GM21576 (cell line): ENCODE measurements at regions not wholly inside any gene's neighbourhood (a gene's known extent, or its start where the extent isn't known, plus 50 kb on each side); places are given as distances from the start of the nearest gene placed in this dataset.

Experiments
- ATAC-seq: cut with Tn5 transposase; IDR thresholded peaks from one replicate; pipeline ENCODE4 v1.9.1; 2021; ENCODE audit warnings: mild to moderate bottlenecking, moderate library complexity; ENCODE audit not compliant: unreplicated experiment

DNA sequence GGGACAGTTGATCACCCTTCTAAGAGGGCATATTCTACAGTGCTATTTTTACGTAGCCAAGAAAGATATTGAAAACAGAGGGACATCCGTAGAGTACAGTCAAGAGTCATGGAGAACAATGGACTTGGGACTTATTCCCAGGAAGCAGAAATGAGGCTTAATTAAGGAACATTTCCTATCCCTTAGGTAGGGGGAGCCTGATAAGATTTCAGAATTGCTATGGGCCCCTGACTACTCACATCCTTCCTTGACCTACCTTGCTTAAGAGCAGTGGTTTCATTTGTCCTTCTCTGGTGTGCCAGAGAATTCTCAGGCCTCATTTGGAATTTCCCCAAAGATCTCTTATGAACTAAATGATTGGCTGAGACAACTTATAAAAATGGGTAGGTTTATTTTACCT, 189.5 kb upstream of the DTNBP1 start:
- ATAC-seq: no peak

DNA sequence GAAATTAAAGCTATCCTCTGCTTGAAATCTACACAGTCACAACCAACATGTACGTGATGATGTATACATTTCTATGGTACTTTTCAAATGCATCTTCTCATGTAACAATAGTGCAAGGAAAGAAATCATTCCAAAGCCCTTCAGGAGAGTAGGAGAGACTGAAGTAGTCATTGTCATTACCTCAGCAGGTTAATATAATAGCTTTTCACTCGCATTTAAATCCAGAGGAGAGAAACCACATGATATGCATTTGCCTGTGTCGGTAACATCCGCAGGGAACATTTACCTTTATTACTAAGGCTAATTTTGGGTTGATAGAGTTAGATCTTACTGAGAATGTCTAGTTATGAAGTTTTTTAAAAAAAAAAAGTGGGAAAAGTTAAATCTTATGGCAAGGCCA, 186.6 kb upstream of the DTNBP1 start:
- no peak for ATAC-seq

DNA sequence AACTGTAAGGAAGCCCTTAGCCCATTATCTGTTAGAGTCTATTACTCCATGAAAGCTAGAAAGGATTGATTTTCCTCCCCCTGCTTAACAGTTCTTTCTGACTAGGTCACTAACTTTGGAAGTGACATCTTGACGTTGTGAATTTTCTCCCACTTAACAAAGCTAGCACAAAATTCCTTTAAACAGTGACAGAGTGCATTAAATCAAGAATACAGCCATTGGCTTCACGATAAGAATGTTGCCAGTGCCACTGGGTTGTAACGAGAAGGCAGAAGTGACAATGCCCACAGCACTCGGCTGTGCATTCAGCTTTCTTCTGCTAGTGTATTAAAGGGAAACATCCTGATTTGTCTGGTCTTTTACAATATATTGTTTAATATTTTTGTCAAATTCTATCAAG, 182.7 kb upstream of the DTNBP1 start:
- ATAC-seq: no peak

DNA sequence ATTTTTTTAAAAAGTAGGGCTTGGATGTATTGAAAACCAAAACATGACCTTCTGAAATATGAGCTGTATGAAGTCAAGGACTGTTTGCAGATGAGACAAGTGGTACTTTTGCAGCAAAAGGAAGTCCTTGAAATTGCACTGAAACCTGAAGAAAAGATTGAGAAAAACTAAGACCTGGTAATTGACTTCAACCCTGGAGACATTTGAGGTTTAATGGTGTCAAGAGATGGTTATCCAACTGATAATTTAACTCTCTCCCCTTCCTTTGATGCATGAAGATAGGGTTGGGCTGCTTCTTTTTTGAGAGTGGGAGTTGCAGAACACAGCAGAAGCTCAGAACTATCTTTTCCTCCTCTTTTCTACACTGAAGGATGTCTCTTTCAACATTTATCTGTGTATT, 180.9 kb upstream of the DTNBP1 start:
- no peak for ATAC-seq

DNA sequence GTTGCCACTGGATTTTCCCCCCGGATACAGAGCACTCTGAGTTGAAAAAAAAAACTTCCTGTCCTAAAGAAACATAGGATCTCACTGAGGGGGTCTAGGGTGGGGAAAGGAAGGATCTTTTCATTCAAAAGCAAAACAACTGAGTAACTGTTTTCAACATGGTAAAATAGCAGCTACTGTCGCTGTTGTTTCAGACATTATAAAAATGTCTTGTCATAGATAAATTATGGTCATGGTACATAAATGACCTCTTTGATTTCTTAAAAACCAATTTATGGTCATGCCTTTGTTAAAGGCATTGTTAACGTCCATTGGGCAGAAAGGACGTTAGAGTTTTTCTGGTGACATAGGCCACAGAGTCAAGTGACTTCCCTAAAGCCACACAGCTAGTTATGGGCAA, 180.4 kb upstream of the DTNBP1 start:
- ATAC-seq: no peak

DNA sequence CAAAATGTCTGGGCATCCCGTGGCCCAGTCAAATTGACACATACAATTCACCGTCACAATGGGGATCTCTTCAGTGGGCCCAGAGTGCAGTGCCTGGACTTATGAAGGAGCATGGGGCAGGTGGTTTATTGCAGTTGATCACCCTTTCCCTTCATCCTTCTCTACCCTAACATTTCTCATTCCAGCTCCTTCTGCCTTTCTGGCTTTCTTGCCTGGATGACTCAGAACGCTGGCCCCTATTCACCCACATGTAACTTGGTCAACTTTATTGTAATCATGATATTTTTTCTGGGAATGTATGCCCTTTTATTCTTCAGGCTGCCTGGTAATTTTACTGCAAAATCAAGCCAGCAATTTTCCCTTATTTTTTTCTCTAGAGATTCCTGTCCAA, 179.9 kb upstream of the DTNBP1 start:
- ATAC-seq: no peak

DNA sequence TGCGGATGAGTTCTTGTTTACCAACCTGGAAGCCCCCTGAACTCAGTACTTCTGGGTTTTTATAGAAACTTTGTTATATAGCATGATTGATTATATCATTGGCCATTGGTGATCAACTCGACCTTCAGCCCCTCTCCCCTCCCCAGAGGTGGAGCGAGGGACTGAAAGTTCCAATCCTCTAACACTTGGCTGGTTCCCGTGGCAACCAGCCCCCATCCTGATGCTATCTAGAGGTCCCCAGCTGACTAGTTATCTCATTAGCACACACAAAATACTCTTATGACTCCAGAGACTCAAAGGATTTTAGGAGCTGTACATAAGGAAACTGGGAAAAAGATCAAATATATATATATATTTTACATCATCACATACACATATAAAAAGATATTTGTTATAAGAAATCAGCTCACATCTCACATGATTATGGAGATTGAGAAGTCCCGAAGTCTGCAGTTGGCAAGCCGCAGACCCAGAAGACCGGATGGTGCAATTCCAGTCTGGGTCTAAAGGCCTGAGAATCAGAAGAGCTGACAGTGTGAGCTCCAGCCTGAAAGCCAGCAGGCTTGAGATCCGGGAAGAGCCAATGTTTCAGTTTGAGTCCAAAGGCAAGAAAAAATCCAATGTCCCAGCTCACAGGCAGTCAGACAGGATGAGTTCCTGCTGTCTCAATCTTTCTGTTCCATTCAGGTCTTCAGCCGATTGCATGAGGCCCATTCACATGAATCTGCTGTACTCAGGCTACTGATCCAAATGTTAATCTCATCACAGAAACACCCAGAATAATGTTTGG, 179.3 kb upstream of the DTNBP1 start:
- ATAC-seq: no peak

DNA sequence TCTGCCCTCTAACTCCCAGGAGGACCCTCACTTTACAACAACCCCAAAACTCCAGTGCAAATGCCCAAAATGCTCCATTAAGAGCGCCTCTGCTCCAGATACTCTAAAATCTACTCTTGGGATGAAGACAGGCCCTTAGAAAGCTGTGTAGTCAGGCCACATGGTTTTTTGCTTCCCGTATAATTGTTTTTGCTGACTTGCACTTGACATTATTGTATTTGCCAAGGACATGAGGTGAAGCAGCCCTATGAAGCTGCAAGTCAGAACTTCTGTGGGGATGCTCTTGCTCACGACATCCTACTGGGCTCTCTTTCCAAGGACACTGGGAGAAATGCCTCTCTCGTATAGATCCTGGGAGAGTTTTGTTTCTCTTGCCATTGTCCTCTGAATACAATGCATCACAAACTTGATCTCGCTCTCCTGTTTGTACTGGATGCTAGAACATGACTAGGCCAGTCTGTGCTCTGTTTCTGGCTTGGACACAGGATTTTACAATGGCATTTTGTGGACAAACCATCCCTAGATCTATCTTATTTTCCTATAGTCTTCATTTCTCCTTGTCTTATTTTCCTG, 177.2 kb upstream of the DTNBP1 start:
- no peak for ATAC-seq

DNA sequence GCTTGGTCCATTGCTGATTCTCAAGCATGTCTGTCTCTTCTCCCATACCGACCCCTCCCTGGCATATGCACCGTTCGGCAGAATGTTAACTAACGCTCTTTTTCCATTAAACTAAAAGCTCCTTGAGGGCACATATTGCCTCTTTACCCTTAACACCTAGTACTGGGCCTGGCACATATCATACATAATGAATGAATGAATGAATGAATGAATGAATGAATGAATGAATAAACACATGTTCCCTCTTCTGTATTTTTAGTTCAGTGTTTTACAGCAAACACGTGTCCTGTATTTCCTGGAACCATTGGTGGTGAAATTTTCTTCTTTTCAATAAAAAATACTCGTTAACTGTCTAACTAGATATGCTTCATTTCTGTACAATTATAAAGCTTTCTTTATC, 174.4 kb upstream of the DTNBP1 start:
- ATAC-seq: no peak

DNA sequence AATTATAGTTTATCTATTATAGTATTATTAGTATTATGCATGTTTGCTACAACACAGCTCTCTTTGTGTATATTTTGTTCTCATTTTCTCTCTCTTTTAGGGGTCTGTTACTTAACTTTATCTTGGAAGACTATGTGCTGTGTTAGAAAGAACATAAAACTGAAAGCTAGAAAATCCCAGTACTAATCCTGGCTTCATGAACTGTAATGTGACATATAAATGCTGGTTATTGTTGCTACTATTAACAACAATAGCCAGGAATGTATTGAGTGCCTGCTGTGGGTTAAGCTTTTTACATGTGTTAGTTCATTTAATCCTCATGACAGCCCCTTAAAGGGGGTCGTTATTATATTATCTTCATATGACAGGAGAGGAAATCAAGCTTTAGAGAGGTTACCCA, 170.0 kb upstream of the DTNBP1 start:
- no peak for ATAC-seq

DNA sequence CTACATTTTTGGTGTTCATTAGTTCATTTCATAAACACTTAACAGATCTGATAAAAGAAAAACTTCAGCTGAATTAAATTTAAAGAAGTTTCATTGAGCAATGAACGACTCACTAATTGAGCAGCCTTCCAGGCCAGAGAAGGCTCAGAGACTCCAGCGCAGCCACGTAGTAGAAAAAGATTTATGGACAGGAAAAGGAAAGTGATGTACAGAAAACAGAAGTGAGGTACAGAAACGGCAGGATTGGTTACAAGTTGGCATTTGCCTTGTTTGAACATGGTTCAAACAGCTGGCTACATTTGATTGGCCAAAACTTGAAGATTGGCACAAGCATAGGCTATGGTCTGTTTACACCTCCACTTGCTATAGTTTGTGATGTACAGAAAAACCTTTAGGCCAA, 166.3 kb upstream of the DTNBP1 start:
- no peak for ATAC-seq

DNA sequence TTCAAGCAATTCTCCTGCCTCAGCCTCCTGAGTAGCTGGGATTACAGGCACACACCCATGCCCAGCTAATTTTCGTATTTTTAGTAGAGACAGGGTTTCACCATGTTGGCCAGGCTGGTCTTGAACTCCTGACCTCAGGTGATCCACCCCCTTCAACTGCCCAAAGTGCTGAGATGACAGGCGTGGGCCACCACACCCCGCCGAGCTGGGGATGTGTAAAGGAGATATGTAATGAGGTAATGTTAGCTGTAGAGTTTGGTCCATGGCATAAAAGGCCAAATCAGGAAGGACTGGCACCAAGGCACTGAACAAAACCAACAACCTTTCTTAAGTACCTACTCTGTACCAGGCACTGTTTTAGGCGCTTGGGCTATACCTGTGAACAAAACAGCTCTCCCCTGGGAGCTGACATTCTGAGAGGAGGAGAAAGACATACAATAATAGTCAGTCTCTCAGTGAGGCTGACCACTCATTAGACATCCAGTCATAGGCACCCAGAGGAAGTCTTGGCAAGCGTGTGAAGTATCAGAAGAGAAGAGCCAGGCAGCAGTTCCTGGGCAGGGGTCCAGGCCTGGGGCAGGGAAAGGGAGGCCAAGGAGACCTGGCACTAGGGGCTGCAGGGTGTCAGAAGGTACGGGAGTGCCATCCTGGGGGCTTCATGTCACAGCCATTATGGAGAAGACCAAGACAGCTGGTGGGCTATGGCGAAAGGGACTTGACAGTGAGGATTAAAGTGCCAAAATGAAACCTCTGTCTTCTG, 164.8 kb upstream of the DTNBP1 start:
- no peak for ATAC-seq

DNA sequence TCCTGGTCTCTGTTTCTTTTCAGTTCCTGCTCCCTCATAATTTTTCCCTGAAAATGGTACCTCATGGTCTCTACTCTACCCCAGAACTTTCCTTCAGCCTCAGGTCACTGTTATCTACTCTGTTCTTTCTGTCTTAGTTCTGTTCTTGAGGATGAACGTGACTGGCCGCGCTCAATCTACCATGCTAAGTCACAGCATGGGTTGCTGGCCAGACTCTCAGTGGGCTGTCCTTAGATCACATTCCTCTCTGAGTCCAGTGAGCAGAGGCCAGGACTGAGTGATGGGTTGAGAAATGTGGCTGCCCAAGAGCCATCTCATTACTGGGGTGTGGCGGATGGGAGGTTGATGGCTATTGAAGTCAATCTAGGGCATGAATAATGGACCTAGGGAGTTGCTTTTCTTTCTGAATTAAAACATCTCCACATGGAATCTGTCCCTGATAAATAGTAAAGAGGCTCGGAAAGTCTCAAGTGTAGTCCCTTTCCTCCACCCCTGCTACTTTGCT, 164.0 kb upstream of the DTNBP1 start:
- ATAC-seq: no peak

DNA sequence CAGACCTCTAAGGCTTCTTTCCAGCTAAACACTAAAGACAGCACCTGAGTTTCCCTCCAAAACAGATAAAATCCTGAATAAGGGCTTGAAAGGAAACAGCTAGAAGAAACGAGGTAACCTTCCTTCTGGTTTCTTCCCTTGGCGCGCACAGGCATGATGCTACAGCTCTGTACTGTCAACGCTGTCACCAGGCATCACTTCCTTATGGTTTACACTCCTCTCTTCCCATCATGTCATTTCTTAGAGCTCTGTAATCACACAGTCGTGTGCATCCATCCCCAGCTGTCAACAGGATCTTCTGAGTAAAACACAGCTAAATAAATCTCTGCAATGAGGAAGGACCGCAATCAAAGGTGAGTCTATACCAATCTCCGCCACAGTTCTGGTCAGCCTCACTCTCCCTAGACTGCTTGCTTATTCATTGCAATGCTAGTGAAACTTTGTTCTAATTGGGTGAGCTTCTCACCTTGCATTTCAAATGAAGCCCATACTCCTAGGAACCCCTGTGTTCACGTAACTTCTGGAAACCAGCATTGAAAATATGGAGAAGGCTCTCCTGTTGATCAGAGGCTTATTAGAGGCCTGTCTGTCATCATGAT, 162.6 kb upstream of the DTNBP1 start:
- ATAC-seq: no peak

DNA sequence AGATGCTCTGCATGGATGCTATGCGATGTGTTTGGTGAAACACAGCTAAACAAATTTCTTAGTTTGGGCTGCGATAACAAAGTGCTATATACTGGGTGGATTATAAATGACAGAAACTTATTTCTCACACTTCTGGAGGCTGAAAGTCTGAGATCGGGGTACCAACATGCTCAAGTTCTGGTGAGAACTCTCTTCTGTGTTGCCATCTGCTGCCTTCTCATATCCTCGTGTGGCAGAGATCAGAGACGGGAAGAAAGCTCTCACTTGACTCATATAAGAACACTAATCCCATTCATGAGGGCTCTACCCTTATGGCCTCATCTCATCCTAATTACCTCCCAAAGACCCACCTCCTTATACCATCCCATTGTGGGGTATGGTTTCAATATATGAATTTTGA, 162.0 kb upstream of the DTNBP1 start:
- no peak for ATAC-seq

DNA sequence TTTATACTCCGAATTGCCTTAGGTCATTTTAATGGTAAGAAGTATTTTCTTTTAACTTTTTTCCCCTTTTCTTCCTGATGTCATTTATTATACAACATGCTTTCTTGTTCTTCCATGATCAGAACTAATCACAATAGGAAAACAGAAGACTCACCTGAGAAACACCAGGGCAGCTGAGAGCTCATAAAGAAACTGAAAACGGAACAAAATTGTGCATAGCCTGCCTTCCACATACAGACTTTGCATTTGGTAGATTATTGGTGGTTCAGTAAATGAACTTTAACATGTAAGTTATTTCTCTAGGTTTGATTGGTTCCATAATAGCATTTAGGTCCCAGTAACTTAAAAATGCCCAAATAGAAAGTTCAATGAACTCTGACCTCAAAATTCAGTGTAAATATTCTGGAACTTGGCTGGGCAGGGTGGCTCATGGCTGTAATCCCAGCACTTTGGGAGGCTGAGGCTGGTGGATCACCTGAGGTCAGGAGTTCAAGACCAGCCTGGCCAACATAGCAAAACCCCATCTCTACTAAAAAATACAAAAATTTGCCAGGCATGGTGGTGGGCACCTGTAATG, 161.1 kb upstream of the DTNBP1 start:
- ATAC-seq: peak; percentile 73

DNA sequence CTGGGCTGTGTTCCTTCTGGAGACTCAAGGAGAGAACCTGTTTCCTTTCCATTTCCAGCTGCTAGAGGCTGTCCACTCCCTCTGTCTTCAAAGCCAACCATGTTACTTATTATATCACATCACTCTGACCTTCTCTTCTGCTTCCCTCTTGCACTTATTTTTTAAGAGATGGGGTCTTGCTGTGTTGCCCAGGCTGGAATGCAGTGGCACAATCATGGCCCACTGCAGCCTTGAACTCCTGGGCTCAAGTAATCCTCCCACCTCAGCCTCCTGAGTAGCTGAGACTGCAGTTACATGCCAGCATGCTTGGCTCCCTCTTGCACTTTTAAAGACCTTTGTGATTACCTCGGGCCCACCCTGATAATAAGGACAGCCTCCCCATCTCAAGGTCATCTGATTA, 160.0 kb upstream of the DTNBP1 start:
- no peak for ATAC-seq

DNA sequence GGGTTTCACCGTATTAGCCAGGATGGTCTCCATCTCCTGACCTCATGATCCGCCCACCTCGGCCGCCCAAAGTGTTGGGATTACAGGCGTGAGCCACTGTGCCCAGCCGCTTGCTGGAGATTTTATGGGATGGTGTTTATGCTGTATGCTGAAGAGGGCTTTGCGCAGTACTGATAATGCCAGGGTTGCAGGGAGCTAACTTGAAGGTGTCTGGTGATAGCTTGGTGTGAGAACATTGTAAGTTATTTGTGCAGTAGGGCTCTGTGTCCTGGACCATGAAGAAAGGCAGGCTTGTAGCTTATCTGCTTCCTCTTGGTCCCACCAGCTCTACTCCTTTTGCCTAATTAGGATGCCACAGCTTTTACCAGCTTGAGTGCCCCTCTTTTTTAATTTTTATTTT, 157.0 kb upstream of the DTNBP1 start:
- ATAC-seq: no peak

DNA sequence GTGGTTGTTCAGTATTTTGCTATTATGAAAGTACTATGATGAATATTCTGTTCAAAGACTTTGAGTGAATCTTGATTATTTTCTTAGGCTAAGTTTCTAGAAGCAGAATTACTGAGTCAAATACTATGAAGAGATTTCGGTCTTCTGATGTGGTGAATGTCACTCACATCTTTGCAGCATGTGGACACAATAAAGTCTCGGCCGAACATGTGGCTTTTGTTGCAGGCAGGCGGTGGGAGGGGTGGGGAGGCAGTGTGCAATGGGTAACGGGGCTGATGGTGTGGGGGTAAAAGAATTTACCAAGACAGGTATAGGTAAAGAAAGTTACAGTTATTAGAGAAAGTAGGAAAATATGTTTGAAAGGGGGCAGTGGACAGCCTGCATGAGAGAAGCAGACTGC, 156.4 kb upstream of the DTNBP1 start:
- no peak for ATAC-seq

DNA sequence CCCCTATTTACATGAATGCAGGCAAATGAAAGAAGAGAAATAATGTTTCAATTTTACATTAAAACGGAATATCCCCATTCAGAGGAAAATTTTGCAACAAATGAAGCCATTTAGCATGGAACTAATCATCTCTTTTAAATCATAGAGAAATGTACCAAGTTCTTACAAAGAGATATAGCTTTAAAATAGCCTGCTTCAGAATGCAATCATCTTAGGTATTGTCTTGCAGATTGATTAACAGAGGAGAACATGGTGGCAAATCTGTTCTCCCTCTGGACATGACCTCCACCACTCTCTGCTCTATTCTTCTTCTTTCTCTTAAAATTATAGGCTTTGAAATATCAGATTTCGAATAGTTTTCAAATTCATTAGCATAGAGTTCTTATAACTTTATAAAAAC, 155.7 kb upstream of the DTNBP1 start:
- no peak for ATAC-seq

DNA sequence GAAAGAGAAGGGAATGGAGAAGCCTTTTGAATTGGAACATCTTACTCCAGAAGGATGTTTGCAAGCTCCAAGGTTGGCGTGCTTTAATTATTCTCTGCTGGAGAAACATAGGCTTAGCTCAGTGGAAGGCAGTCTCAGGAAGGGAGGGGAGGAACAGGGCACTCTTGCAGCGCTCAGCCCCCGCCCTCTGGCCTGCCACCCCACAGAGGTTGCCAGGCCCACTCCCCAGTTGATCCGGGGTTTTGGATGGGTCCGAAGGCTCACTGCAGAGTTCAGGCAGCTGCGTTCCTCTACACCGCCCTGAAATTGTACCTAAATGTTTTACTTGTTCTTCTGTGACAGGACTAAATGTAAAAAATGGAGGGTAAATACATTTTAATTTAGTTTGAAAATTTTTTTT, 155.2 kb upstream of the DTNBP1 start:
- no peak for ATAC-seq
